NCI-H1930 (cell line): ENCODE measurements at regions not wholly inside any gene's neighbourhood (a gene's known extent, or its start where the extent isn't known, plus 50 kb on each side); places are given as distances from the start of the nearest gene placed in this dataset.

Source experiments
- DNase-seq, 2 experiments: peaks; one replicate each; lab custom pipeline; 2025; lab: John Stamatoyannopoulos, UW

DNA sequence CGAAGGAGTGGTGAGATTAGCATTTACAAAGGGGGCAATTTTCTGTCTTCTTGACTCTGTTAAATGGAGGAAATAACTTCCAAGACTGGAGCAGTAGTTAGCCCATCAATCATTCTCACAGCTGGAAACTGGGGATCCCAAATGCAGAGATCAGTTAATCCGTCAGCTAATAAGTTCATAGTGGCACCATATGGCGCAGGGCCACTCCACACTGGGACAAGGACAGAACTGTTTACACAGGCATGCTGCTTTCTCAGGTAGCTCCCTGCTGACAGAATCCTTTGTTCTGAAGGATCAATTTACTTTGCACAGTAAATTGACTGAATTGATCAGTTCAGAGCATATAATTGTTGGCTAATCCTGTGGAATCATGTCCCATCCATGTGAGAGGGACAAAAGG, 395.7 kb downstream of the TMEM161B start:
- DNase-seq: no peak

DNA sequence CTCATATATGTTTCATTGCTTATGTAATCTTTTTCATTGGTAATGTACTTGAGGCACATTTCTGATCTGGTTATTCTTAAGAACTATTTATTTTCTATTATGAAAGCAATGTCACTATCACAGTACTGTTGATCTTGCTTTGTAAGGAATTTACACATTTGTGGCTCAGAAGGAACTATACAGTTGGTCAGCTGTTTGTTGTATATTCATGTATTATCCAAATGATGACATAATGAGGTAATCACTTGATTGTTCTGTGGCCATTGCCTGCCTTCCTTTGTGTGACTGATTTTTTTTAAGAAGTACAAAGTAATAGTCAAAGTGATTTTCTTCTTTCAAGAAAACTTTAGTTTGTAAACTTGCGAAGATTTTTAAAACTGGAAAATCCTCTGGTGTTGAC, 399.9 kb downstream of the TMEM161B start:
- DNase-seq: no peak

DNA sequence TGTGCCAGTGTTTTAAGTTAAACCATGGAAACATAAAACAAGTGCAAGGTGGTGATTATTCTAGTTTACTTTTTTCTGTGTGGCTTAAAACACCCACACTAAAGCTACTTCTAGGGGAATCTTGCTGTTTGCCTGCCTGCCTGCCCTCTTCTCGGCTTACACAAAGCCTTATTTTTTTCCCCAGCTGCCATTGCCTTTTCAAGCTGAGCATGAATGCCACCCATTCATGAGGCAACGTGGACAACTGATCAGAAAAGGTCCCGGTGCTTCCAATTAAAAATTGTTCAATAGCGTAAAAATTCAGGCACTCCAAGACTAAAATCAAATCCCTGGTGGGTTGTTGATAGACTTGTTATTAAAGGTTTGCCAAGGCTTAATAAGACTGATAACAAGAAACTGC, 401.4 kb downstream of the TMEM161B start:
- no peak for DNase-seq

DNA sequence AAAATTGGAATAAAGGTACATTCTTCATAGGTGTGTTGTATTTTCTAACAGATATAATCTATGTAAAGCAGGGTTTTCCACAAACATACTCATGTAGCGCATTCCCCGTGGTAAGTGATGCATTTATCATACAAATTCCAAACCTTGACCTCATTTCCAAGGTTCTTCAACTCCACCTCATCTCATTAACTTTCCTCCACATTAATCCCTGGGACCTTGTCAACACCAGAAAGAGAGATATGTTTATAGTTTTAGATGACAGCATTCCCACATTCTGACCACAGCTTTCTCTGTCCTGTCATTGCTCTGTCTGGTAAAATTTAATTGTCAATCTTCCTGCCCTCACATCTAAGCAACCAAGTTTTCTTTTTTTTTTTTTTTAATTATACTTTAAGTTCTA, 415.1 kb downstream of the TMEM161B start:
- no peak for DNase-seq

DNA sequence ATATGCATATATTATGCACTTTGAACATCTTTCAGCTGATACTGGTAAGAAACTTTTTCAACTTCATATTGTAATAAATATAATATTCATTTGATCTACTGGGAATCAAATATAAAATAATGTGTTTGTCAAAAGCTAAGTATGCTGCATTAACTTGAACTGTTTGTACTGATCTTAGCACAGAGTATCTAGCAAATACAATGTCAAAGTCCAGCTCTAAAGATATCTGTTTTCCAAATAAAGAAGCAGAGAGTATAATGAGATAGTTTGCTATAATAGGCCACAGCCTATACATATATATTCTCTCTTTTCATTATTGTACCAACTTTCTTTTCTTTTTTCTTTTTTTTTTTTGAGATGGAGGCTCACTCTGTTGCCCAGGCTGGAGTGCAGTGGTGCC, 417.0 kb downstream of the TMEM161B start:
- no peak for DNase-seq

DNA sequence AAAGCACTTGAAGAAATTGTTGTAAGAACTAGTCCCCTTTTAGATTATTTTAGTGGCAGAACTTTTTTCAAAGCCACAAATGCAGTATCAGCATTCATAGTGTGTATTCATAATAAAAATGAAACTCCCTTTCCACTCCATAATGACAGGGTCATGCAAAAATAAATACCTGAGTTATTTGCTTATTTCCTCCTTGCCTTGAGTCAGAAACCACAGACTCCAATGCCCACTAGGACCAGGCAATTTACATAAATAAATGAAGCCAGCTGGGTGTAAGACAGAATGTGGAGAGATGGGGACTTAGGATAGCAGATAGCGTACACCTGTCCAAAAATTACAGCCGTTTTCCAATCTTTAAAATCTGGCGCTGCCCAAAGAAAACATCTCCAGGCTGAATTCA, 417.8 kb downstream of the TMEM161B start:
- no peak for DNase-seq

DNA sequence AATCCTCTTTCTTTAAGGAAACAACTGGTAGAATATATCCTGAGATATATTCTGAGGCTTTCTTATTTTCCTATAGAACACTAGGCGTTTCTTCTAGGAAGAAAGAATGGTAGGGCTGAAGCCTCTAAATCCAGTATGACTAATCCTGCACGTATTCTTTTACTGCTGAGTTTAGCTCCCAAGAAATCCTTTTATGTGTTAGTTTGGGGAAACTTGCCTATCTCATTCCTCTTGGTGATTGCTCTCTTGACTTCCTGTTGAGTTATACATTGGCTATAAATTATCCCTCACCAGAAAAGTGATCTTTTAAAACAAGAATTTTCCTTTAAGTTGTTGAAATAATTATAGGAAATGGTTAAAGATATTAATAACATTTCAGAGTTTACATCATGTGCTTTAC, 422.9 kb downstream of the TMEM161B start:
- no peak for DNase-seq

DNA sequence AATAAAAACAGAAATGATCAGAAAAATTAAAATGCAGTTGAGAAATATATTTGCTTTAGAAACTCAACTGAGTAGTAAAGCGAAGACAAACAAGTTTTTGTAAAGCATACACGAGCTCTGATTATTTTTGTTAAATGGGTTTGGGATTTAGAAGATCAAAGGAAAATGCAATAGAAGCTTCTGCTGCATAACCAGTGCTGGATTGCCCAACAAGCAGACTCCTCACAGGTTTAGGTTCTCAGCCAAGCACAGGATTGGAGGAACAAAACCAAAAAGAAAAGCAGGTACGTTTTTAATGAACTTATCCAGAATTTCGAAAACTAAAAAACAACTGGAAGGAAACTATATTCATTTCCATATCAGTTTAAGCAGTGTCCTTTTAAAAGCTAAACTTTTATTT, 423.8 kb downstream of the TMEM161B start:
- no peak for DNase-seq

DNA sequence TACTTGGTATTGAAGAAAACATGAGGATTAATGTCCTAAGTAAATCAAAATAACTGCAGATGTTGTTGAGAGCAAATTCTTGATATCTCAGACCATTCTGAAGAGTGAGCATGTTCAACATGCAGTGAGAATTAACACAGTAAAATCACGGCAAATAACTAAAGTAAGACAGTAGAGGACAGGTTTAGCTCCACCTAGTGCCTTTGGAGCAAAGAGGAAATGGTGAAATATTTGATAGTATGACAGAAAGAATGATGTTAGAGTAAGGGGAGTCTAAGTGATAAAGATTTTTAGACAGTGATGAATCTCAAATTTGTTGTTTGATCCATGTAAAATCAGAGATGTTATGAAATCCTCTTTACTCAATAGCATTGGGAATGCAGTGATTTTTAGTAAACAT, 424.2 kb downstream of the TMEM161B start:
- DNase-seq: no peak

DNA sequence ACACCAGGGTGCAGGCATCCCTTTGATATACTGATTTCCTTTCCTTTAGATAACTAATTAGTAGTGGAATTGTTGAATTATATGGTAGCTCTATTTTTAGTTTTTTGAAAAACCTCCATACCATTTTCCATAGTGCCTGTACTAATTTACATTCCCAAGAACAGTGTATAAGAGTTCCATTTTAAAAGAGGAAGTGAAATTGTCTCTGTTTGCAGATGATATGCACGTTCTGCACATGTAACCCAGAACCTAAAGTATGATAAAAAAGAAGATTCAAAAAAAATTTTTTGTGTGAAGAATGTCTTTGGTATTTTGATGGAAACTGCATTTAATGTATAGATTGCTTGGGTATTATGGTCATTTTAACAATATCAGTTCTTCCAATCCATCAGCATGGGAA, 424.0 kb upstream of the CCNH start:
- DNase-seq: no peak

DNA sequence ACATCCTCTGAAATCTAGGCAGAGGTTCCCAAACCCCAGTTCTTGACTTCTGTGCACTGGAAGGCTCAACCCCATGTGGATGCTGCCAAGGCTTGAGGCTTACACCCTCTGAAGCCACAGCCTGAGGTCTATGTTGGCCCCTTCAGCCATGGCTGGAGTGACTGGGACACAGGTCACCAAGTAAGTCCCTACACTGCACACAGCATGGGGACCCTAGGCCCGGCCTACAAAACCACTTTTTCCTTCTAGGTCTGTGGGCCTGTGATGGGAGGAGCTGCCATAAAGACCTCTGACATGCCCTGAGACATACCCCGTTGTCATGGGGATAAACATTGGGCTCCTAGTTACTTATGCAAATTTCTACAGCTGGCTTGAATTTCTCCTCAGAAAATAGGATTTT, 418.8 kb upstream of the CCNH start:
- DNase-seq: no peak

DNA sequence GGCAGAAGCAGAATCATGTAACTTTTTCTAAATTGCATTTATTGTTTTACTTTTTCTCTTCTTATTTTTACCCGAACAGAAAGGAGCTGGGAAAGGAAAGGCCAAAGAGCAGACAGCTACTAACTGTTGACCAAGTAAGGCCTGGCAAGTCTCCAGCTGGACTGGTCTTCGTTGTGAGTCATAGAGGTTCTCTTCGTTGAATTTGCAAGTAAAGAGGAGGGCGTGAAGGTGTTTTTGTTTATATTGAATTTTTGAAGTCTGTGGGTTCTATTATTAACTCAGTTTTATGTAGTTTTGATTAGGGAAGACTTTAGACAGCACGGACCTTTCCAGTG, 416.5 kb upstream of the CCNH start:
- no peak for DNase-seq

DNA sequence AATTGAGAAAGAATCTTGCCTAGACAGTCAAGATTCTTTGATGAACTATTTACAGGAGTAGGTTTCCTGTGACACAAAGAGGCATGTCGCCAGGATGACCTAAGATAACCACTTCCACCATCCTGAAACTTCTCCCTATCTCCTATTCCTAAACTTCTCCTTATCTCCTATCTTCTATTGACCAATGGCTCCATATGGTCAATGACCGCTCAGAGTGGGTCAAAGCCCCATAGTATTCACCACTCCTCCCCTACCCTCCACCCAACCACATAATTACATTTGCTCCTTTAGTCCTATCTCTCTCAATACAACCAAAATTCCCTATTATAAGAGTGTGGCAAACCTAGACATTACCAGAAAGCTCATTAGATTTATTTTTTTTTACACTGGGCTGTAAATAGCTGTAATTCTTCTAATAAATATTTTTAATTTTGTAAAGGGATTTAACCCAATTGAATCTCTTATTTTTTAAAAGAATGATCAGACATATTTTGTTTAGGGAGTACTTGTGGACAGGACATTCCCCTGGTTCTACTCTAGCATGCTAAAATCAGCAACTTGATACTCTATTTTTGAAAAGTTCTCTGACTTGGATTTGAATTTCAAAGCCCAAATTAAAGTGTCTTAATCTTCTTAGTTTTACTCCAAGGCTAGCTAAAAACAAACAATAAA, 416.0 kb upstream of the CCNH start:
- no peak for DNase-seq

DNA sequence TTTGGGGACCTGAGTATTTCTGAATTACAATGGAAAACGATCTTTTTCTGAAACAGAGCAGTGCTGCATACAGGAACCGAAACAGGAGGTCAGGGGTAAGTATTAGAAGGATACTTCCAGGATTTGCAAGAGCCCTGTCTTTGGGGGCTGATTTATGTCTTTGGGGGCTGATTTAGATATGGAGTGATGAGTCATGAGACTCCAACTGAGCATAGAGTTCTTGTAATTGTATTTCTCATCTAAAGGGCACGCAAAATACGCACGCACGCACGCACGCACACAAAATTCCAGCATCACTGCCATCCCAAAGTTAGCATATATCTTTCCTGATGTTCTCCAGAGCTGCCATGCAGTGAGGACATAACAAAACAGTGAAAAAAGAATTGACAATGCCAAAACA, 414.8 kb upstream of the CCNH start:
- DNase-seq: no peak

DNA sequence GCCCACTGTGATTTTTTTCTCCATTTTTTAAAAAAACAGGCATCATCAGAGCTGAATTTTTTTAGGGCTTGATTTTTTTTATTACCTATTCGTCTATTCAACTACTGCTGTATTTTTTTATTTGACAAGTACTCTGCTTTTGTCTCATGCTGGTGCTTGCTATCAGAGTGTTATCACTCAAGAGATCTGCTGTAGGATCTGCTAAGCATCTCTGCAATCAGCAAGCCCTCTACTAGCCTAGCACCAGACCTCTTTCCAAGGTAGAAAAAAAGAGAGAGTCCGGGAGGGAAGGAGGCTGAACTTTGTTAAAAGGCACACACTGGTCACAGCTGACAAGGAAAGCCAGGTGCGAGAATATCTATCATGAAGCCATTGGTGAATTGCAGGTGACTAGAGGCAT, 413.8 kb upstream of the CCNH start:
- no peak for DNase-seq

DNA sequence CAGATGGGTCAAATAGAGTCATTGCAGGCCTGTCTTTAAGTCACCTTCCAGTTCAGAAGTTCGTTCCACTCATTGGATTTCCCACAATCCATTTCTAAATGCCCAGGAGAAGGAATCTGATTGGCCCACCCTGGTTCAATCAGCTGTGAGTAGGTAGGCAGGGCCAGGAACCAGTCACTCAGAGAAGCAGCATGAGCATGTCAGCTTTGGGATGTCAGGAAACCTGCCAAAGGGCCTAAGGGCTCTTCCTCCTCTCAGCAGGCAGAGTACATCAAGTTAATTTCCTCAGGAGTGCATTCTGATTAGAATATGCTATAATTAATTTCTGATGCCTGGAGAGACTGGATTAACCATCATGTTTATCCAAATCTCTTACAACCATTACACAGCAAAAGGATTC, 412.9 kb upstream of the CCNH start:
- no peak for DNase-seq

DNA sequence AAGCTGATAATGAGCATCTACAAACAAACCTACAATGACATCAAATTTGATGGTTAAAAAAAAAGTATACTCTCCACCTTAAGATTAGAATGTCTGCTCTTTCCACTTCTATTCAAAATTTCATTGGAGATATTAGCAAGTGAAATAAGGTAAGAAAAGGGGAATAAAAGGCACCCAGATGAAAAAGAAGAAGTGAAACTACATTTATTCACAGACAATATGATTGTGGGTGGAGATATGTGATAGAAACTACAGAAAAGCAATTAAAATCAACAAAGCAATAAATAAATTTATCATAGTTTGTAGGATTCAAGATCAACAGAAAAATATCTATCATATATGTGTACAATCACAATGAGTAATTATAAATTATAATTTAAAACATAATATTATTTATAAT, 395.1 kb upstream of the CCNH start:
- DNase-seq: no peak

DNA sequence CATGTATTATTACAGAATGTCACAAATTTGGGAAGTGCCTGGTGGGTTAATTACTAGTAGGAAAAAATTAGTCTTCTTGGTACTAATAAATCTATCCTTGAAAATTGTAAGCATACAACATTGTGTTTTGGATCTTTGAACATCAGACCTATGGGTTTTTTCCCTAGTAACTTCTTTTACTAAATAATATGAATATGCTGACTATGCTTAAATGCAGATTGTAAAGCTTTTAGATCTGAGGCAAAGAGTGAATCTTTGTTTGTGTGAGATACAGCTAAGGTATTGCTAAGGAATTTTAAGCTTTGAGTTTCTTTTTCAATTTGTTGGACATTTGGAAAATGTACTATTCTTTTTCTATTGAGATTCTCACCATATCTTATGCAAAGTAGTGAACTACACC, 390.6 kb upstream of the CCNH start:
- DNase-seq: no peak

DNA sequence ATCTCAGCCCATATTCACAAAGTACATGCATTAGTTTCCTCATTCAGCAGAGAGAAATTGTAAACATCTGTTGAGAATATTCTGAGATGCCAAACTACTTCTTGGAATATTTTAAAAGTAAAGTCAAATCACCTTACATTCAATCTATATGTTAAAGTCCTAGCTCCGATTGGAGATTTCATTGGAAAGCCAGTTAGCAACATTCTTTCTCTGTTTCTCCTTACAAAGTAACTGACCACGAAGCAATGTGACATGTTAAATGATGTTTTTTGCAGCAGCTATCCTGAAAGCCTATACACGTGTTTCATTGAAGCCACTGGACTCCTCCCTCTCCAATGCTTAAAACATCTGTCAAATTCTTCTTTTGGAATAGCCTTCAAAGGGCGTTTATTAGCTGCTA, 379.1 kb upstream of the CCNH start:
- no peak for DNase-seq

DNA sequence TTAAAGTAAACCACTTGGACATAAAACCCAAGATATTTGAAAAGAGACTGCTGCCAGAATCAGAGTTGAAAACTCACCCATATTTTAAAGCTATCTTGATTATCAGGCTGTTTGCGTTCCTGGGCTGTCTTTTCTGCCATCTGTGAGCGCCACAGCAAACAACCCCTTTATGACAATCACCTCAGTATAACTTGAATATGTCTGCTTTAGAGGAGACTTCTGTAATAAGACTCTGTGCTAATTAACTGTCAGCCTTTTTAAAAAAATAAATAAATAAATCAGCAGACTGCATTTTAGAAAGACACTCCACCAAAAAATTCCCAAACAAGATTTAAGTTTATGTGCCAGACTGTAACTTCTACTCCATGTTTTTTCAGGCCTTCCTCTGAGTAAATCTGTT, 375.7 kb upstream of the CCNH start:
- no peak for DNase-seq

DNA sequence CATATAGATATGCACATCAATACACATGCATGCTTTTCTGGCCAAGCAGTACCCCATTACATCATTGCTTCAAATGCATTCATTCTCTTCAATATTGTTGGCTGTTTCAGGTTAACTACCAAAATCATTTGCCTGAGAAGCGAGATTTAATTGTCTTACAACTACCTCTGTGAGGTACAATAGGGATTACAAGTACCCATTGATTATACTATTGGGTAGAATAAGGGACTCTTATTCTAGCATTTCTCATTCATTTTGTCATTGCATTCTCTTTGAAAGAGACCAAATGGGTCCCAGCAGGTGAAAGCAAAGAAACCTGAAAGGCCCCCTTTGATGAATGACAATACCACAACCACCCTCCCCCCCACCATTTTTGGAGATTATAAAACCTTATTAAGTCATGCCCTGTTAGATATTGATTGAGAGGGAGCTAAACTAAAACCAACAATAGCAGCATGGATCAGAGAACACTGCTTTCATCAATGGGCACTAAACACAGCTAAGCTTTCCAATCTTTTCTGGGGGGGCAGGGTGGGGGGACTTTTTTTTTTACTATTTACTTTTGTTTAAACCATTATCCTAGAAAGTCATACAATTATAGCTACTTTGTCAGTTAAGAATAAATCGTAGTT, 375.0 kb upstream of the CCNH start:
- DNase-seq: peak; percentile 30 to 56

DNA sequence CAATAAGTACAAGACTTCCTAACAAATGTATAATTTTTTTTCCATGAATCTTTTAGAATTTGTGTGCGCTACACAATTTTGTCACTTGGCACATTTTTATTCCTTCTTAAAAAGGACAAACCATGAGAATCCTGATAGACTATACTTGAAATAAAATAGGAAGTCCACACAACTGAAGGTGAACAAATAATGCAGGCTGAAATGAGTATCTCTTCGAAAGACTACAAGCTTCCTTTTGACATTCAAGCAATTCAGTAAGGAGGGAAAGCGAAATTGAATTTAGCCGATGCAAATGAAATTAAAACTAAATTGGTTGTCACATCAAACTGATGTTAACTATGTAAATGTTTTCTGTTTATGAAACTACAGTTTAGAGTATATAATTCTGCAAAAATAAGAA, 374.4 kb upstream of the CCNH start:
- DNase-seq: no peak

DNA sequence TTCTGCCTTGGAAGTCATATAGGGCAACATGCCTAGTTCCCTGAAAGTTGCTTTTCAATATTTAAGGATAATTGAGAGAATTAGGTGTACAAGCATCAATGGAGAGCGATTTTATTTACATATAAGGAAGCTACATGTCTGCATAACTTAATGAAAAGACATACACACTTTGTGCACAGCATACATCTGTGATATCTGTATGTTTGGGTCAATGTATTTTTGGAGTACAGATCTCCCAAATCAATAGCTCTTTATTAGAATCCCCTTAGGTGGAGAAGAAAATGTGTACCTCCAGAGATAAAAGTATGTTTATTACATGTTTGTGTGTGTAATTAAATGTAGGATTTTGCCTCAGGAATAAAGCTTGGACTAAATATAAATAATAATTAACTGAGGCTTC, 373.7 kb upstream of the CCNH start:
- DNase-seq: no peak

DNA sequence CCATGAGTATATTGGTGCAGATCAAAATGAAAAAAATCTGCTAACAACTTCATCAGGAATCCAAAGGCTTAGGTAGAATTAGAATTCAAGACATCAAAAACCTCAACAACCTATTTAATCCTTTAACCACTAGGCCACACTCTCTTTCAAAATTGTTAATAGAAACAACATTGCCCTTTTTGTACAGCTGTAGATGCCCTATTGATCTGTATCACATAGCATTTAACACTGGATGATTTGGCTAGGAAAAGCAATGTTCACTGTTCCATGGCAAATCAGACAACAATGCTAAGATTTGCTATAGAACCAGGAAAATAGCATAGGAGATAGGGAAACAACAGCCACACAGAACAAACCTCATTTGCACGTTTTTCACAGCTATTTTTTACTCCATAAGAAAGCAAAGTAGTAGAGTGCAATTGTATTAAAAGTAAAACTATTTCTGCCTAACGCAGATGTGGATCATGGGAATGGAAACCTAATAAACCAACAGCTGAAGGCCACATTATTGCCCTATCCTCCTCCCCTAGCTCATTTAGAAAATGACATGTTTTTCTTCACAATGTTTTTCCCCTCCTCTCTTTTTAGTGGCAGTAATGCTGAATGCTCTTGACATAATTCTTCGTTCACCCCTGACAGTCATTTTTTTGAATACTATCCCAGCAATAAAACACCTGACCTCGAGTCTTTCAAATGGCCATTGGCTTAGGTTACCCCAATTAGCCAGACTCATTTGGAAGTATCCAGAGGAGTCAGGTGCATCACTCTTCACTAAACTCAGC, 373.0 kb upstream of the CCNH start:
- no peak for DNase-seq
